B cell (primary cell): ENCODE measurements at regions not wholly inside any gene's neighbourhood (a gene's known extent, or its start where the extent isn't known, plus 50 kb on each side); places are given as distances from the start of the nearest gene placed in this dataset.
"Not testable (repeated sequence)": the region's sequence is repeated elsewhere in the genome, so short reads cannot be mapped to it uniquely, and the experiment has no call there.

Source experiments
- ATAC-seq: fragments of 200-7000 bp; cut with Tn5 transposase; one replicate; pipeline ENCODE4 v1.10.0; 2021; ENCODE audit warnings: low read depth, mild to moderate bottlenecking, moderate number of reproducible peaks, moderate library complexity
- CTCF ChIA-PET: fragments of 350-600 bp; sonication (Branson Sonifier 250); formaldehyde crosslinking; loops from one replicate; lab custom pipeline; 2021; ENCODE audit warnings: antibody characterized with exemption, inconsistent platforms; lab: Charles Lee
- POLR2A ChIA-PET: fragments of 350-600 bp; sonication (Branson Sonifier 250); formaldehyde crosslinking; loops from one replicate; lab custom pipeline; 2021; ENCODE audit warnings: antibody characterized with exemption; lab: Charles Lee
- DNase-seq: peaks from one replicate; pipeline ENCODE4 v3.0.0; 2013
- H2AFZ ChIP-seq: 2 replicates; pipeline ENCODE4 v1.6.1; 2012; ENCODE audit warnings: mild to moderate bottlenecking, low read depth, low read length; ENCODE audit not compliant: insufficient read depth, poor library complexity, severe bottlenecking
- H3K27ac ChIP-seq, 2 donors: 1 replicate in 1 of 2; 2 replicates in 1 of 2; pipeline ENCODE4 v1.5.1; 2012 to 2013; ENCODE audit warnings: low read length in 2 of 2, mild to moderate bottlenecking in 2 of 2, moderate library complexity in 1 of 2
- H3K27me3 ChIP-seq, 4 experiments: fragments of 200-600 bp in 1 of 4; sonication (generic) in 1 of 4; replicated peaks in 1 of 4; 1 replicate in 2 of 4; 2 replicates in 2 of 4; pipeline versions ENCODE4 v1.6.1 to v1.7.0; 2013 to 2016; ENCODE audit warnings: low read length in 3 of 4, mild to moderate bottlenecking in 2 of 4, mixed read lengths in 1 of 4, moderate library complexity in 1 of 4; ENCODE audit not compliant: insufficient read depth in 4 of 4, control insufficient read depth in 3 of 4; ENCODE audit errors: control extremely low read depth in 1 of 4
- H3K36me3 ChIP-seq, 2 experiments: replicated peaks in 1 of 2; 1 replicate in 1 of 2; 2 replicates in 1 of 2; pipeline versions ENCODE4 v1.6.1 to v1.7.1; 2013; ENCODE audit warnings: low read length in 1 of 2; ENCODE audit not compliant: insufficient read depth in 2 of 2, control insufficient read depth in 1 of 2; ENCODE audit errors: control extremely low read depth in 1 of 2, extremely low read depth in 1 of 2
- H3K4me1 ChIP-seq, 2 donors: fragments of 200-600 bp in 1 of 2; sonication (generic) in 1 of 2; 1 replicate in 1 of 2; 2 replicates in 1 of 2; pipeline versions ENCODE4 v1.5.1 to v1.6.1; 2013 to 2017; ENCODE audit warnings: low read length in 2 of 2; ENCODE audit not compliant: control insufficient read depth in 2 of 2, insufficient read depth in 2 of 2
- H3K4me2 ChIP-seq: replicated peaks from 2 replicates; pipeline ENCODE3; 2012; ENCODE audit warnings: mild to moderate bottlenecking, low read depth, low read length; ENCODE audit not compliant: poor library complexity, severe bottlenecking
- H3K4me3 ChIP-seq, 5 experiments: fragments of 200-600 bp in 1 of 5; sonication (generic) in 1 of 5; 1 replicate in 3 of 5; 2 replicates in 2 of 5; pipeline versions ENCODE4 v1.5.1 to v1.7.0; 2011 to 2016; ENCODE audit warnings: low read length in 4 of 5, mild to moderate bottlenecking in 4 of 5, low read depth in 2 of 5, control low read depth in 1 of 5, moderate library complexity in 1 of 5; ENCODE audit not compliant: insufficient read depth in 1 of 5; ENCODE audit errors: control extremely low read depth in 1 of 5, extremely low read depth in 1 of 5
- H3K79me2 ChIP-seq: fragments of 200-600 bp; sonication (generic); one replicate; pipeline ENCODE4 v1.6.0; 2016; ENCODE audit warnings: low read length; ENCODE audit not compliant: control insufficient read depth, insufficient read depth
- H3K9ac ChIP-seq: fragments of 200-600 bp; sonication (generic); 2 replicates; pipeline ENCODE4 v1.6.1; 2017; ENCODE audit warnings: mild to moderate bottlenecking, low read length, moderate library complexity
- H3K9me3 ChIP-seq, 3 donors: one replicate each; pipeline versions ENCODE4 v1.6.1 to v1.7.1; 2013; ENCODE audit warnings: low read length in 2 of 3; ENCODE audit not compliant: control insufficient read depth in 2 of 3, insufficient read depth in 1 of 3; ENCODE audit errors: control extremely low read depth in 1 of 3
- H4K20me1 ChIP-seq: 2 replicates; pipeline ENCODE4 v1.6.0; 2012; ENCODE audit warnings: mild to moderate bottlenecking, low read length; ENCODE audit not compliant: insufficient read depth, control insufficient read depth, poor library complexity, severe bottlenecking
- H3K27ac Mint-ChIP-seq: one replicate; pipeline ENCODE4 v1.8.0; 2021; ENCODE audit warnings: mixed read lengths
- H3K27me3 Mint-ChIP-seq: one replicate; pipeline ENCODE4 v1.8.0; 2021; ENCODE audit warnings: mixed read lengths
- H3K4me1 Mint-ChIP-seq: one replicate; pipeline ENCODE4 v1.8.0; 2021; ENCODE audit warnings: mixed read lengths
- H3K4me3 Mint-ChIP-seq: one replicate; pipeline ENCODE4 v1.8.0; 2021; ENCODE audit warnings: mixed read lengths
- H3K9me3 Mint-ChIP-seq: one replicate; pipeline ENCODE4 v1.8.0; 2022; ENCODE audit warnings: mixed read lengths; ENCODE audit not compliant: insufficient read depth
- EZH2 ChIP-seq: IDR thresholded peaks from 2 replicates; pipeline ENCODE4 v1.6.1; 2012; ENCODE audit warnings: borderline replicate concordance, low read depth, mild to moderate bottlenecking, moderate library complexity, low read length; ENCODE audit not compliant: insufficient read depth, poor library complexity, severe bottlenecking
- WGBS: methylation state at CpG from one replicate; pipeline ENCODE4 v1.1.5; 2013; ENCODE audit warnings: missing lambda C conversion rate; ENCODE audit not compliant: insufficient coverage; 5-methylcytosine and 5-hydroxymethylcytosine counted together
- intact Hi-C: fragments of 100-400 bp; cut with micrococcal nuclease; formaldehyde crosslinking; loops from one replicate; pipeline ENCODE4 v1.10.0; 2022
- TF ChIP-seq, protein P1 (sequence below): fragments of 200-600 bp; IDR thresholded peaks from one replicate; pipeline ENCODE4 v1.8.0; 2022; ENCODE audit warnings: antibody characterized with exemption, mild to moderate bottlenecking

DNA sequence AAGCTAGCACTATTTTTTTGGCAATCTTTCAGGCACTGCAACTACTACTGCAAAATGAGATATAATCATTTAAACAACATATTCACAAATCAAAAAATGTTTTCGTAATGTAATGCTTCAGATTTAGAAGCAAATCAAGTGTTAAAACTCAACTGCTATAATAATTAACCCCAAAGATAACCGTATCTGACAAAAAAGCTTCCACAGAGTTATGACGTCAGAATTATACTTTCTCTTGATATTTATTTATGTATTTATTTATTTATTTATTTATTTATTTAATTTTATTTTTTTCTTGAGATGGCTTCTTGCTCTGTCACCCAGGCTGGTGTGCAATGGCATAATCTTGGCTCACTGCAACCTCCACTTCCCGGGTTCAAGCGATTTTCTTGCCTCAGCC, 341.1 kb upstream of the DEFB115 start:
- peaks cover 12% of the 10 kb centered on the region for H3K27me3 Mint-ChIP-seq

DNA sequence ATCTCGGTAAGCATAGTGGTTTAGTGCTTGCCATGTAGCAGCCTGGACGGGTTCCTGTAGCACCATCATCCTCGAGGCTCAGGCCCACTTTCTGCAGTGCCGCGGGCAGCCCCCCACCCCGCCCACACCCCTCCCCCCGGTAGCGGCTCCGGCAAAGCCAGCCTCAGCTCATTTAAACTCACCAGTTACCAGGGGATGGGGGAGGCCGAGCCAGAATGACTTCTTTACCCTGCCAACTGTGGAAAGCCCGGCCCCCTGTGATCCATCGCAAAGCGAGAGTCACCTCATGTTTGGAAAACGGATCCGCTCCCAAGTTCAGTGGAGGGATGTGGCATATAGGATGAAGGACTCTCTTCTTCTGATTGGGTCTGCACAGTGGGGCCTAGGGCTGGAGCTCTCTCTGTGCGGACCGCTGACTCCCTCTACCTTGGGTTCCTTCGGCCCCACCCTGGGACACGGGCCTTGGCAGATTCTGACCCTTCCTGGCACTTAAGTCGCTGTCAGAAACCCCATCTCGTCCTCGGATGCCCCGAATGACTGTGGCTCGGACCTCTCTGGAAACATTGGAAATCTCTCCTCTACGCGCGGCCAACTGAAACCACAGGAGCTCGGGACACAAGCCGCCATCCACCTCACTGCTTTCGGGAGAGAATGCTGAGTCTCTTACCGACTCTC, 337.8 kb upstream of the DEFB115 start:
- DNase-seq, result no peak
- H2AFZ ChIP-seq, result no peak overlapping the region
- ATAC-seq, result no peak
- no peaks in the 10 kb centered on the region for H3K4me1 Mint-ChIP-seq
- WGBS, result 88% methylated on average over 19 of the region's 31 CpGs
- H3K9me3 ChIP-seq, result peaks cover 0 to 29% (median 2%) of the 10 kb centered on the region in 3 donors
- no peaks in the 10 kb centered on the region for H3K79me2 ChIP-seq
- no peak overlapping the region for H3K4me3 ChIP-seq
- intact Hi-C loops, result no loop called here
- H3K4me1 ChIP-seq, result no peaks in the 10 kb centered on the region
- H3K36me3 ChIP-seq, result no peaks in the 10 kb centered on the region
- no peak overlapping the region for H3K9ac ChIP-seq
- H4K20me1 ChIP-seq, result no peaks in the 10 kb centered on the region
- no peaks in the 10 kb centered on the region for H3K27me3 ChIP-seq
- TF ChIP-seq, protein P1, sequence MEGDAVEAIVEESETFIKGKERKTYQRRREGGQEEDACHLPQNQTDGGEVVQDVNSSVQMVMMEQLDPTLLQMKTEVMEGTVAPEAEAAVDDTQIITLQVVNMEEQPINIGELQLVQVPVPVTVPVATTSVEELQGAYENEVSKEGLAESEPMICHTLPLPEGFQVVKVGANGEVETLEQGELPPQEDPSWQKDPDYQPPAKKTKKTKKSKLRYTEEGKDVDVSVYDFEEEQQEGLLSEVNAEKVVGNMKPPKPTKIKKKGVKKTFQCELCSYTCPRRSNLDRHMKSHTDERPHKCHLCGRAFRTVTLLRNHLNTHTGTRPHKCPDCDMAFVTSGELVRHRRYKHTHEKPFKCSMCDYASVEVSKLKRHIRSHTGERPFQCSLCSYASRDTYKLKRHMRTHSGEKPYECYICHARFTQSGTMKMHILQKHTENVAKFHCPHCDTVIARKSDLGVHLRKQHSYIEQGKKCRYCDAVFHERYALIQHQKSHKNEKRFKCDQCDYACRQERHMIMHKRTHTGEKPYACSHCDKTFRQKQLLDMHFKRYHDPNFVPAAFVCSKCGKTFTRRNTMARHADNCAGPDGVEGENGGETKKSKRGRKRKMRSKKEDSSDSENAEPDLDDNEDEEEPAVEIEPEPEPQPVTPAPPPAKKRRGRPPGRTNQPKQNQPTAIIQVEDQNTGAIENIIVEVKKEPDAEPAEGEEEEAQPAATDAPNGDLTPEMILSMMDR, result no peak
- TF ChIP-seq EZH2, result no peak
- H3K4me2 ChIP-seq, result no peak overlapping the region
- no peak overlapping the region for H3K27ac Mint-ChIP-seq
- peaks cover 6% of the 10 kb centered on the region for H3K9me3 Mint-ChIP-seq
- no peak overlapping the region for H3K4me3 Mint-ChIP-seq
- no peaks in the 10 kb centered on the region for H3K27me3 Mint-ChIP-seq
- ChIA-PET CTCF (no interaction called here), POLR2A (no interaction called here)
- H3K27ac ChIP-seq, result no peak overlapping the region

More for the DNA sequence above, 341.1 kb upstream of the DEFB115 start:
- H4K20me1 ChIP-seq, H3K27me3 ChIP-seq, intact Hi-C loops, DNase-seq, H3K79me2 ChIP-seq, H3K4me1 ChIP-seq, ATAC-seq, H3K9ac ChIP-seq, CTCF ChIA-PET, H3K27ac ChIP-seq, H3K9me3 Mint-ChIP-seq, H3K4me1 Mint-ChIP-seq, H3K36me3 ChIP-seq, H3K4me3 ChIP-seq, H3K27ac Mint-ChIP-seq, POLR2A ChIA-PET, H3K4me3 Mint-ChIP-seq, H2AFZ ChIP-seq, H3K4me2 ChIP-seq: not testable (repeated sequence)
- WGBS, result 97% methylated on average over 2 of the region's 5 CpGs
- H3K9me3 ChIP-seq, result peaks cover 0 to 27% (median 0%) of the 10 kb centered on the region in 3 donors
